Stomach (tissue), 4 donors: ENCODE measurements at regions not wholly inside any gene's neighbourhood (a gene's known extent, or its start where the extent isn't known, plus 50 kb on each side); places are given as distances from the start of the nearest gene placed in this dataset.

Experiments used
- CTCF ChIP-seq, 7 experiments: fragments of 450-650 bp in 4 of 7; fragments of 200-600 bp in 3 of 7; sonication (generic) in 3 of 7; IDR thresholded peaks; one replicate each; pipeline ENCODE4 v1.5.1; 2016 to 2019; ENCODE audit warnings: antibody characterized with exemption in 7 of 7, control low read depth in 2 of 7, mild to moderate bottlenecking in 1 of 7
- EP300 ChIP-seq: sonication (generic); formaldehyde crosslinking; IDR thresholded peaks from one replicate; pipeline ENCODE4 v1.6.1; 2017; ENCODE audit warnings: antibody characterized with exemption
- POLR2A ChIP-seq, 4 donors: fragments of 450-650 bp; IDR thresholded peaks; one replicate each; pipeline ENCODE4 v1.6.1; 2016; ENCODE audit warnings: antibody characterized with exemption in 4 of 4, control low read depth in 2 of 4, mild to moderate bottlenecking in 1 of 4, moderate library complexity in 1 of 4
- POLR2AphosphoS5 ChIP-seq, 3 donors: sonication (generic); formaldehyde crosslinking; IDR thresholded peaks; one replicate each; pipeline ENCODE4 v1.6.1; 2016; ENCODE audit warnings: antibody characterized with exemption in 3 of 3

- TF ChIP-seq EP300 (no peak), CTCF (IDR thresholded peaks at IDR 0.05) (no peak), POLR2AphosphoS5 (IDR thresholded peaks at IDR 0.05) (no peak), POLR2A (IDR thresholded peaks at IDR 0.05) (no peak)
Measured at GRCh38 chr12:60630796-60631195, 1035.0 kb downstream of the SLC16A7 start.
